Endothelial cell of umbilical vein (primary cell): ENCODE measurements at regions not wholly inside any gene's neighbourhood (a gene's known extent, or its start where the extent isn't known, plus 50 kb on each side); places are given as distances from the start of the nearest gene placed in this dataset.

Source experiments
- BruUV-seq: library from RNA; stranded (reverse); fragments of 400-500 nt; replicated peaks from 2 replicates; lab custom pipeline; 2021; lab: Mats Ljungman, UMichigan
- CTCF ChIA-PET: fragments of 300-600, 350-600 bp; sonication (Branson Sonifier 250); formaldehyde crosslinking; loops from one replicate; lab custom pipeline; 2021; ENCODE audit warnings: antibody characterized with exemption, inconsistent platforms; lab: Charles Lee
- POLR2A ChIA-PET: fragments of 300-600, 350-600 bp; sonication (Branson Sonifier 250); formaldehyde crosslinking; loops from one replicate; lab custom pipeline; 2021; ENCODE audit warnings: antibody characterized with exemption, inconsistent platforms; lab: Charles Lee
- DNase-seq: peaks from one replicate; pipeline ENCODE4 v3.0.0-alpha.2; 2011; ENCODE audit warnings: low read depth, low spot score
- FAIRE-seq: peaks from 2 replicates; lab custom pipeline; 2011; peaks lifted over from hg19 to GRCh38; lab: Jason Lieb, UNC
- H2AFZ ChIP-seq: 2 replicates; pipeline ENCODE4 v1.6.0; 2012; ENCODE audit warnings: low read depth, low read length, control low read depth, inconsistent platforms
- H3K27ac ChIP-seq: 2 replicates; pipeline ENCODE4 v1.5.1; 2011; ENCODE audit warnings: low read depth, mild to moderate bottlenecking, control low read depth, low read length, moderate library complexity; ENCODE audit not compliant: insufficient read depth
- H3K27me3 ChIP-seq, 2 experiments: 2 replicates each; pipeline versions ENCODE4 v1.6.0 to v1.6.1; 2011; ENCODE audit warnings: low read length in 2 of 2, mixed read lengths in 1 of 2; ENCODE audit not compliant: control insufficient read depth in 2 of 2, insufficient read depth in 2 of 2
- H3K36me3 ChIP-seq, 2 experiments: 2 replicates in 1 of 2; 3 replicates in 1 of 2; pipeline ENCODE4 v1.5.1; 2011; ENCODE audit warnings: low read length in 2 of 2, mild to moderate bottlenecking in 1 of 2, moderate library complexity in 1 of 2; ENCODE audit not compliant: control insufficient read depth in 2 of 2, insufficient read depth in 2 of 2; ENCODE audit errors: extremely low read depth in 1 of 2
- H3K4me1 ChIP-seq: 3 replicates; pipeline ENCODE4 v1.5.1; 2011; ENCODE audit warnings: mild to moderate bottlenecking, low read length; ENCODE audit not compliant: control insufficient read depth, insufficient read depth; ENCODE audit errors: extremely low read depth
- H3K4me2 ChIP-seq: 2 replicates; pipeline ENCODE4 v1.6.1; 2011; ENCODE audit warnings: low read length, control low read depth, mixed read lengths; ENCODE audit not compliant: insufficient read depth
- H3K4me3 ChIP-seq, 3 experiments: fragments of 200-600 bp in 1 of 3; sonication (generic), shearing (Covaris generic) in 1 of 3; replicated peaks in 1 of 3; 2 replicates each; pipeline ENCODE4 v1.5.1; 2011 to 2016; ENCODE audit warnings: control low read depth in 3 of 3, low read length in 3 of 3, mild to moderate bottlenecking in 2 of 3, inconsistent platforms in 1 of 3, low read depth in 1 of 3, moderate library complexity in 1 of 3; ENCODE audit not compliant: insufficient read depth in 1 of 3
- H3K79me2 ChIP-seq: 2 replicates; pipeline ENCODE4 v1.6.0; 2012; ENCODE audit warnings: low read length, inconsistent platforms; ENCODE audit not compliant: control insufficient read depth, insufficient read depth
- H3K9ac ChIP-seq: replicated peaks from 2 replicates; pipeline ENCODE3; 2011; ENCODE audit warnings: low read length, control low read depth; ENCODE audit not compliant: insufficient read depth; ENCODE audit errors: extremely low read depth
- H3K9me1 ChIP-seq: replicated peaks from 3 replicates; pipeline ENCODE4 v1.6.0; 2011; ENCODE audit warnings: mild to moderate bottlenecking, low read length; ENCODE audit not compliant: control insufficient read depth, insufficient read depth; ENCODE audit errors: extremely low read depth
- H3K9me3 ChIP-seq: replicated peaks from 2 replicates; pipeline ENCODE4 v1.5.1; 2012; ENCODE audit warnings: low read length, inconsistent platforms; ENCODE audit not compliant: control insufficient read depth, insufficient read depth
- H4K20me1 ChIP-seq: replicated peaks from 2 replicates; pipeline ENCODE3; 2011; ENCODE audit warnings: mild to moderate bottlenecking, low read length; ENCODE audit not compliant: control insufficient read depth, insufficient read depth; ENCODE audit errors: extremely low read depth
- EZH2 ChIP-seq: IDR thresholded peaks from 2 replicates; pipeline ENCODE4 v1.6.1; 2012; ENCODE audit warnings: borderline replicate concordance, low read depth, mild to moderate bottlenecking, moderate library complexity, low read length, inconsistent platforms; ENCODE audit not compliant: severe bottlenecking
- FOS ChIP-seq: IDR thresholded peaks from 2 replicates; pipeline ENCODE4 v1.6.1; 2011; ENCODE audit warnings: mild to moderate bottlenecking, low read length, moderate library complexity, borderline replicate concordance; ENCODE audit not compliant: insufficient read depth
- GATA2 ChIP-seq: IDR thresholded peaks from 2 replicates; pipeline ENCODE4 v1.7.0; 2011; ENCODE audit warnings: low read depth, mild to moderate bottlenecking, moderate library complexity, mixed read lengths, low read length; ENCODE audit not compliant: insufficient read length, insufficient read depth
- JUN ChIP-seq: IDR thresholded peaks from 2 replicates; pipeline ENCODE4 v1.6.1; 2011; ENCODE audit warnings: borderline replicate concordance, low read depth; ENCODE audit not compliant: insufficient read length, insufficient read depth
- MYC ChIP-seq: IDR thresholded peaks from one replicate; pipeline ENCODE4 v1.6.1; 2011; ENCODE audit warnings: mild to moderate bottlenecking, low read depth, low read length
- POLR2A ChIP-seq: IDR thresholded peaks from 2 replicates; pipeline ENCODE4 v1.6.1; 2012; ENCODE audit warnings: low read depth, mild to moderate bottlenecking, control low read depth, low read length
- POLR2AphosphoS5 ChIP-seq: IDR thresholded peaks from 2 replicates; pipeline ENCODE4 v1.6.1; 2012; ENCODE audit warnings: low read depth, mild to moderate bottlenecking, control low read depth, low read length, moderate library complexity; ENCODE audit not compliant: insufficient read depth
- dilution Hi-C: fragments of 300-500 bp; cut with MboI; formaldehyde crosslinking; loops from one replicate; pipeline ENCODE4 v1.15.0; 2019; ENCODE audit warnings: low sequenced_read_pairs; ENCODE audit not compliant: extremely low pct_ligation_motif_present
- intact Hi-C: fragments of 100-400 bp; cut with micrococcal nuclease; formaldehyde crosslinking; loops from one replicate; pipeline ENCODE4 v1.10.0; 2022
- TF ChIP-seq, protein P1 (sequence below): IDR thresholded peaks from 2 replicates; pipeline ENCODE4 v1.6.1; 2011; ENCODE audit not compliant: insufficient read depth, insufficient read length
- TF ChIP-seq, protein P2 (sequence below), 2 donors: IDR thresholded peaks; 1 replicate in 1 of 2; 2 replicates in 1 of 2; pipeline ENCODE4 v1.5.1; 2011; ENCODE audit warnings: low read length in 2 of 2, mild to moderate bottlenecking in 2 of 2, moderate library complexity in 2 of 2, control low read depth in 1 of 2, inconsistent platforms in 1 of 2, low read depth in 1 of 2; ENCODE audit not compliant: insufficient read depth in 1 of 2; ENCODE audit errors: extremely low read depth in 1 of 2

DNA sequence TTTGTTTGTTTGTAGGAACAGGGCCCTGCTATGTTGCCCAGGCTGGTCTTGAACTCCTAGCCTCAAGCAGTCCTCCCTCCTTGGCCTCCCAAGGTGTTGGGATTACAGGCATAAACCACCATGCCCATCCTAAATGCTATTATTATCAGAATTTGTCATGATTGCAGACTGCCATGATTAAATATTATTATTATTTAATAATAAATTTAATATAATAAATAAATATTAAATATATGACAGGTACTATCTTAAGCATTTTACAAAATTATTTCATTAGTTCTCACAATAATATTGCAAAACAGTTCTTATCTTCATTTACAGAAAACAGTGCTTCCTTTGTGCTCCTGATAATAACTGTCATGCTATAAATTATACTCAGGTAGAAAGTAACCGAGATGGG lies 133.4 kb upstream of the JADE1 start:
- no peaks in the 10 kb centered on the region for H3K9me3 ChIP-seq
- peaks cover 0 to 3% of the 10 kb centered on the region in 2 experiments for H3K27me3 ChIP-seq
- ChIA-PET POLR2A (no interaction called here), CTCF (interaction anchor here (1.5 kb wide), 1 partner anchor 14 kb away, joined by 3 read pairs; no protein-coding TSS in a partner anchor)
- H2AFZ ChIP-seq, result no peak overlapping the region
- intact Hi-C loops, result no loop called here
- H3K4me2 ChIP-seq, result no peak overlapping the region
- no TSS peak for BruUV-seq
- no peak overlapping the region for H3K4me3 ChIP-seq
- H3K27ac ChIP-seq, result no peak overlapping the region
- H3K9me1 ChIP-seq, result no peaks in the 10 kb centered on the region
- H3K36me3 ChIP-seq, result no peaks in the 10 kb centered on the region
- dilution Hi-C loops, result no loop called here
- H4K20me1 ChIP-seq, result no peaks in the 10 kb centered on the region
- no peak overlapping the region for H3K9ac ChIP-seq
- FAIRE-seq (no peak), DNase-seq (no peak)
- TF ChIP-seq MYC, result no peak
- TF ChIP-seq JUN, result no peak
- no peak for TF ChIP-seq POLR2A
- TF ChIP-seq, protein P1, sequence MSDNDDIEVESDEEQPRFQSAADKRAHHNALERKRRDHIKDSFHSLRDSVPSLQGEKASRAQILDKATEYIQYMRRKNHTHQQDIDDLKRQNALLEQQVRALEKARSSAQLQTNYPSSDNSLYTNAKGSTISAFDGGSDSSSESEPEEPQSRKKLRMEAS, result no peak
- no peak for TF ChIP-seq GATA2
- no peak for TF ChIP-seq FOS
- TF ChIP-seq, protein P2, sequence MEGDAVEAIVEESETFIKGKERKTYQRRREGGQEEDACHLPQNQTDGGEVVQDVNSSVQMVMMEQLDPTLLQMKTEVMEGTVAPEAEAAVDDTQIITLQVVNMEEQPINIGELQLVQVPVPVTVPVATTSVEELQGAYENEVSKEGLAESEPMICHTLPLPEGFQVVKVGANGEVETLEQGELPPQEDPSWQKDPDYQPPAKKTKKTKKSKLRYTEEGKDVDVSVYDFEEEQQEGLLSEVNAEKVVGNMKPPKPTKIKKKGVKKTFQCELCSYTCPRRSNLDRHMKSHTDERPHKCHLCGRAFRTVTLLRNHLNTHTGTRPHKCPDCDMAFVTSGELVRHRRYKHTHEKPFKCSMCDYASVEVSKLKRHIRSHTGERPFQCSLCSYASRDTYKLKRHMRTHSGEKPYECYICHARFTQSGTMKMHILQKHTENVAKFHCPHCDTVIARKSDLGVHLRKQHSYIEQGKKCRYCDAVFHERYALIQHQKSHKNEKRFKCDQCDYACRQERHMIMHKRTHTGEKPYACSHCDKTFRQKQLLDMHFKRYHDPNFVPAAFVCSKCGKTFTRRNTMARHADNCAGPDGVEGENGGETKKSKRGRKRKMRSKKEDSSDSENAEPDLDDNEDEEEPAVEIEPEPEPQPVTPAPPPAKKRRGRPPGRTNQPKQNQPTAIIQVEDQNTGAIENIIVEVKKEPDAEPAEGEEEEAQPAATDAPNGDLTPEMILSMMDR (IDR thresholded peaks at IDR 0.05; ENCODE audit: extremely low read depth in 1 of 2, insufficient read depth in 1 of 2, low read depth in 1 of 2, low read length in 2 of 2), result no peak
- no peak for TF ChIP-seq EZH2
- TF ChIP-seq POLR2AphosphoS5, result no peak
- H3K4me1 ChIP-seq, result no peaks in the 10 kb centered on the region
- H3K79me2 ChIP-seq, result no peaks in the 10 kb centered on the region
